Right lobe of liver (tissue), 6 donors: ENCODE measurements at regions not wholly inside any gene's neighbourhood (a gene's known extent, or its start where the extent isn't known, plus 50 kb on each side); places are given as distances from the start of the nearest gene placed in this dataset.

Experiments used
- ATAC-seq, 4 donors: fragments of 200-7000 bp; cut with Tn5 transposase; one replicate each; pipeline ENCODE4 v1.9.1; 2020; ENCODE audit warnings: mild to moderate bottlenecking in 4 of 4, moderate library complexity in 4 of 4
- DNase-seq, 3 donors: peaks; one replicate each; pipeline ENCODE4 v3.0.0-alpha.2; 2020
- H3K27ac ChIP-seq, 3 donors: fragments of 200-600 bp; one replicate each; pipeline ENCODE4 v1.8.0; 2022
- H3K27me3 ChIP-seq, 2 donors: fragments of 200-600 bp; one replicate each; pipeline ENCODE4 v1.8.0; 2022
- H3K36me3 ChIP-seq, 4 donors: fragments of 200-600 bp; sonication (generic) in 1 of 4; one replicate each; pipeline versions ENCODE4 v1.5.1 to v1.8.0; 2017 to 2022; ENCODE audit warnings: control low read depth in 1 of 4
- H3K4me1 ChIP-seq, 4 donors: fragments of 200-600 bp; sonication (generic) in 1 of 4; one replicate each; pipeline versions ENCODE4 v1.5.1 to v1.8.0; 2017 to 2022; ENCODE audit warnings: control low read depth in 1 of 4
- H3K4me3 ChIP-seq, 3 donors: fragments of 200-600 bp; one replicate each; pipeline ENCODE4 v1.8.0; 2022
- H3K9me3 ChIP-seq, 4 donors: fragments of 200-600 bp; sonication (generic) in 1 of 4; one replicate each; pipeline versions ENCODE4 v1.5.1 to v1.8.0; 2017 to 2022; ENCODE audit warnings: control low read depth in 1 of 4
- CTCF ChIP-seq, 4 donors: fragments of 200-600 bp in 3 of 4; fragments of 450-650 bp in 1 of 4; IDR thresholded peaks; one replicate each; pipeline versions ENCODE4 v1.5.1 to v1.8.0; 2016 to 2022; ENCODE audit warnings: antibody characterized with exemption in 4 of 4, mild to moderate bottlenecking in 2 of 4
- POLR2A ChIP-seq: fragments of 450-650 bp; IDR thresholded peaks from one replicate; pipeline ENCODE4 v1.6.1; 2017; ENCODE audit warnings: antibody characterized with exemption, mild to moderate bottlenecking
- WGBS: methylation state at CpG from one replicate; pipeline ENCODE4 v1.1.6; 2018; ENCODE audit warnings: low coverage, low lambda C conversion rate; ENCODE audit not compliant: insufficient coverage; ENCODE audit errors: missing lambda C conversion rate; 5-methylcytosine and 5-hydroxymethylcytosine counted together
- intact Hi-C, 2 donors: fragments of 100-400 bp; cut with DNase I; formaldehyde crosslinking; loops; one replicate each; pipeline versions ENCODE4 v1.11.2 to v1.14.1; 2022
- donor health status: DM: no; HTN: yes; CAD: no.
- donor health status: DM: no; HTN: no; CAD: no.
- donor health status: DM: no; HTN: no; CAD: no.
- donor health status: DM: no; HTN: yes; CAD: no.
- donor health status: DM: no; HTN: yes; CAD: no.

DNA sequence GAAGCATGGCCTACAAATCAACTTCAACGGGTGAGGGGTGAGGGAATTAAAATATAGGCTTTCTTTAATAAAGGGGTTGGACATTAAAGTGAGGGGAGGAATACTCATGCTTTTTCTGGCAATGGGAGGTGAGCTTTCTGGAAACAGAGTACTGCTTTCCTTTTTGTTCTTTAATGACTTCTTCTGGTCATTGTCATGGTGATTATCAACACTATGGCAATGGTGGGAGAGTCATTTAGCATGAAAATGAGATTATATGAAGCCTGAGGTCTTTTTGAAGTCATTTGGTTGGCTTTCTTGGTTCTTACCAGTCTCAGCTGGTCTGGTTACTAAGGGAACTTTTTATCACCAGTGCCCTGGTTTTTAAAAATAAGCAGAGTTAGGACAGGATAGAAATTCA lies 475.8 kb upstream of the LRRC4C start:
- H3K27me3 ChIP-seq, result no peaks in the 10 kb centered on the region
- ATAC-seq (no peak), DNase-seq (no peak)
- 33% methylated on average over 1 of the region's 1 CpG for WGBS
- H3K4me1 ChIP-seq, result no peaks in the 10 kb centered on the region
- H3K9me3 ChIP-seq, result no peaks in the 10 kb centered on the region
- TF ChIP-seq CTCF (IDR thresholded peaks at IDR 0.05) (no peak), POLR2A (no peak)
- no peak overlapping the region for H3K27ac ChIP-seq
- H3K4me3 ChIP-seq, result no peak overlapping the region
- H3K36me3 ChIP-seq, result no peaks in the 10 kb centered on the region
- intact Hi-C loops, result no loop called here

- no peak overlapping the region for H3K27ac ChIP-seq
- no peak for ATAC-seq
- H3K36me3 ChIP-seq, result no peaks in the 10 kb centered on the region
- WGBS, result 23% methylated on average over 1 of the region's 1 CpG
- TF ChIP-seq CTCF (IDR thresholded peaks at IDR 0.05), result no peak
- no peak for TF ChIP-seq POLR2A
- intact Hi-C loops, result no loop called here
- no peak overlapping the region for H3K4me3 ChIP-seq
- H3K9me3 ChIP-seq, result no peaks in the 10 kb centered on the region
- no peaks in the 10 kb centered on the region for H3K27me3 ChIP-seq
- DNase-seq, result no peak
- no peaks in the 10 kb centered on the region for H3K4me1 ChIP-seq
Measured at GRCh38 chr11:41935795-41936194, 476.3 kb upstream of the LRRC4C start.

DNA sequence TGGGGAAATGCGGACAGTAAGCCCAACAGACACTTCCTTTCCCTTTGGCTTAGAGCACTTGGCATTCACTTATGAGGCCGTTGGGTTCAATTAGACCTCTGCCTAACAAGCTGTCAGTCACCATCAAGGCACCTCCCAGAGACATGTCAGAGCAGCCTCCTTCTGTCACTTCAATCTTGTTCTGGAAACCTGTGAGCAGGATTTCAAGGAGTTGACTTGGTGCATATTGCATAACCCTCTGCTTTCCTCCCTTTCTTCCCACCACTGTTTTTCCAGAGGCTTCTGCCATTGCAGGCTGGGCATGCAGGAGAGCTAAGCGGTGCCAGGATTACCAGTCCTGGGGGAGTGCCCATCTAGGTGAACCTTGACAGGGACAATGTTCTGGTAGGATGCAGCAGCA lies 484.2 kb upstream of the LRRC4C start:
- DNase-seq (peak in 1 of 3 donors; percentile 18), ATAC-seq (no peak)
- Histone ChIP-seq H3K27ac (no peak overlapping the region), H3K9me3 (no peaks in the 10 kb centered on the region), H3K4me3 (no peak overlapping the region), H3K27me3 (no peaks in the 10 kb centered on the region), H3K36me3 (no peaks in the 10 kb centered on the region), H3K4me1 (no peaks in the 10 kb centered on the region)
- WGBS, result 22% methylated on average over 2 of the region's 3 CpGs
- intact Hi-C loops, result no loop called here
- TF ChIP-seq CTCF (IDR thresholded peaks at IDR 0.05) (no peak), POLR2A (no peak)

DNA sequence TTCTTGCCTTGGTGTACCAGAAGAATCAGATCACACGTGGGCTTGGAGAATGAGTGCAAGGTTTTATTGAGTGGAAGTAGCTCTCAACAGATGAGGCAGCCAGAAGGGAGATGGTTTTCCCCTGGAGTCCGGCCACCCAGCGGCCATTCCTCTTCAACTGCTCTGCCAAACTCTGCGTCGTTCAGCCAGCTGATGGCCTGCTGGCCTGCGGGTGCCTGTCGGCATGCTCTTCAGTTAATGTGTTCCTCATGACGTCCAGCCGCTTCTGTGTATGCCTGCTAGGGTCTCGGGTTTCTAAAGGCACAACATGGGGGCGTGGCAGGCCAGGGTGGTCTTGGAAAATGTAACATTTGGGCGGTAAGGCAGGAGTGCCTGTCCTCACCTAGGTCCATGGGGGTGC lies 487.9 kb upstream of the LRRC4C start:
- WGBS, result 76% methylated on average over 6 of the region's 12 CpGs
- TF ChIP-seq CTCF (IDR thresholded peaks at IDR 0.05) (no peak), POLR2A (no peak)
- intact Hi-C loops, result no loop called here
- no peaks in the 10 kb centered on the region for H3K4me1 ChIP-seq
- no peaks in the 10 kb centered on the region for H3K27me3 ChIP-seq
- no peak overlapping the region for H3K4me3 ChIP-seq
- H3K9me3 ChIP-seq, result no peaks in the 10 kb centered on the region
- no peak overlapping the region for H3K27ac ChIP-seq
- no peaks in the 10 kb centered on the region for H3K36me3 ChIP-seq
- ATAC-seq, result no peak
- DNase-seq, result peak in 1 of 3 donors; percentile 46

GRCh38 chr11:41950470-41951143 lies 491.2 kb upstream of the LRRC4C start:
- no peak overlapping the region for H3K4me3 ChIP-seq
- WGBS, result 37% methylated on average over 4 of the region's 4 CpGs
- no peaks in the 10 kb centered on the region for H3K36me3 ChIP-seq
- TF ChIP-seq CTCF (IDR thresholded peaks at IDR 0.05) (no peak), POLR2A (no peak)
- no peaks in the 10 kb centered on the region for H3K4me1 ChIP-seq
- H3K9me3 ChIP-seq, result no peaks in the 10 kb centered on the region
- H3K27ac ChIP-seq, result no peak overlapping the region
- no peaks in the 10 kb centered on the region for H3K27me3 ChIP-seq
- DNase-seq, result no peak
- intact Hi-C loops, result no loop called here
- no peak for ATAC-seq
